Lower lobe of right lung (tissue), 2 donors: ENCODE measurements at regions not wholly inside any gene's neighbourhood (a gene's known extent, or its start where the extent isn't known, plus 50 kb on each side); places are given as distances from the start of the nearest gene placed in this dataset.
A peak's percentile ranks its signal among the peaks of the same experiment; 100 is the strongest.

Experiments used
- ATAC-seq, 2 donors: fragments of 200-7000 bp; cut with Tn5 transposase; one replicate each; pipeline ENCODE4 v1.9.1; 2020 to 2022; ENCODE audit warnings: mild to moderate bottlenecking in 2 of 2, moderate library complexity in 2 of 2
- DNase-seq: peaks from one replicate; pipeline ENCODE4 v3.0.0-alpha.2; 2020
- H3K27ac ChIP-seq: fragments of 200-600 bp; one replicate; pipeline ENCODE4 v1.8.0; 2022
- H3K27me3 ChIP-seq: fragments of 200-600 bp; one replicate; pipeline ENCODE4 v1.8.0; 2022; ENCODE audit warnings: low read depth
- H3K36me3 ChIP-seq: fragments of 200-600 bp; one replicate; pipeline ENCODE4 v1.8.0; 2022; ENCODE audit warnings: mild to moderate bottlenecking
- H3K4me1 ChIP-seq: fragments of 200-600 bp; one replicate; pipeline ENCODE4 v1.8.0; 2022
- H3K4me3 ChIP-seq: fragments of 200-600 bp; one replicate; pipeline ENCODE4 v1.8.0; 2022; ENCODE audit warnings: mild to moderate bottlenecking
- H3K9me3 ChIP-seq: fragments of 200-600 bp; one replicate; pipeline ENCODE4 v1.8.0; 2022
- intact Hi-C: fragments of 100-400 bp; cut with DNase I; formaldehyde crosslinking; loops from one replicate; pipeline ENCODE4 v1.11.0; 2022
- TF ChIP-seq, protein P1 (sequence below): fragments of 200-600 bp; IDR thresholded peaks from one replicate; pipeline ENCODE4 v1.8.0; 2022; ENCODE audit warnings: antibody characterized with exemption, mild to moderate bottlenecking
- donor health status: DM: no; HTN: yes; CAD: no; lungs with severe emphysema.

DNA sequence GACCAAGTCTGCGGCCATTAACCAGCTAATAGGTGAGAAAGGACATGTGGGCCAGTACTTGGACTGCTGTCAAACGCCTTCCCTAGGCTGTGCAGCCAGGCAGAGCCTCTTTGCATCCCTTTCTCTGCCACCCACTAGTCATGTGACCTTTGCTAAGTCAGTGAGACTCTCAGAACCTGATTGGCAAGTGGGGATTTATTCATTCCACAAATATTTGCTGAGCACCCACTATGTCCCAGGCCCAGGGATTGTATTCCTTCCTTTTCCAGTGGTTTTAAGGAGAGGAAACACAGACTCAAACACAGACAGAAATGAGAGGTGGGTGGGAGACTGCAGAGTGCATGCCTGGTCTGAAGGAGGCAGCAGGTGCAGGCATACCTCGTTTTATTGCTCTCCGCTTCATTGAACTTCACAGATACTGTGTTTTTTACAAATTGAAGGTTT lies 71.6 kb upstream of the GALNT10 start:
- DNase-seq: no peak
- no peaks in the 10 kb centered on the region for H3K36me3 ChIP-seq
- H3K4me3 ChIP-seq: no peak overlapping the region
- H3K27me3 ChIP-seq: no peaks in the 10 kb centered on the region
- intact Hi-C loops: no loop called here
- H3K4me1 ChIP-seq: no peaks in the 10 kb centered on the region
- H3K9me3 ChIP-seq: no peaks in the 10 kb centered on the region
- H3K27ac ChIP-seq: no peak overlapping the region
- peak in 1 of 2 donors; percentile 30 for ATAC-seq
- TF ChIP-seq, protein P1, sequence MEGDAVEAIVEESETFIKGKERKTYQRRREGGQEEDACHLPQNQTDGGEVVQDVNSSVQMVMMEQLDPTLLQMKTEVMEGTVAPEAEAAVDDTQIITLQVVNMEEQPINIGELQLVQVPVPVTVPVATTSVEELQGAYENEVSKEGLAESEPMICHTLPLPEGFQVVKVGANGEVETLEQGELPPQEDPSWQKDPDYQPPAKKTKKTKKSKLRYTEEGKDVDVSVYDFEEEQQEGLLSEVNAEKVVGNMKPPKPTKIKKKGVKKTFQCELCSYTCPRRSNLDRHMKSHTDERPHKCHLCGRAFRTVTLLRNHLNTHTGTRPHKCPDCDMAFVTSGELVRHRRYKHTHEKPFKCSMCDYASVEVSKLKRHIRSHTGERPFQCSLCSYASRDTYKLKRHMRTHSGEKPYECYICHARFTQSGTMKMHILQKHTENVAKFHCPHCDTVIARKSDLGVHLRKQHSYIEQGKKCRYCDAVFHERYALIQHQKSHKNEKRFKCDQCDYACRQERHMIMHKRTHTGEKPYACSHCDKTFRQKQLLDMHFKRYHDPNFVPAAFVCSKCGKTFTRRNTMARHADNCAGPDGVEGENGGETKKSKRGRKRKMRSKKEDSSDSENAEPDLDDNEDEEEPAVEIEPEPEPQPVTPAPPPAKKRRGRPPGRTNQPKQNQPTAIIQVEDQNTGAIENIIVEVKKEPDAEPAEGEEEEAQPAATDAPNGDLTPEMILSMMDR: no peak

DNA sequence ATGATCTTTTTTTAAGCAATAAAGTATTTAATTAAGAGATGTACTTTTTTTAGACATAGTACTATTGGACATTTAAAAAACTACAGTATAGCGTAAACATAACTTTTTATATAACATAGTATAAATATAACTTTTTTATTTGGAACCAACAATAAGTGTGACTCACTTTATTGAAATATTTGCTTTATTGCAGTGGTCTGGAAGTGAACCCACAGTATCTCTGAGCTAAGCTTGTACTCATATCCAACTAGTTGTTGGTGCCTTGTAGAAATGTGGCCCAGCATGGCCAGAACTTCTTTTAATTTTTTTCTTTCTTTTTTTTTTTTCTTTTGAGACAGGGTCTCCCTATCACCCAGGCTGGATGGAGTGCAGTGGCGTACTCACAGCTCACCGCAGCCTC lies 61.5 kb upstream of the GALNT10 start:
- Histone ChIP-seq H3K27ac (no peak overlapping the region), H3K4me1 (no peaks in the 10 kb centered on the region), H3K27me3 (no peaks in the 10 kb centered on the region), H3K9me3 (no peaks in the 10 kb centered on the region), H3K36me3 (no peaks in the 10 kb centered on the region), H3K4me3 (no peak overlapping the region)
- no peak for ATAC-seq
- intact Hi-C loops: no loop called here
- no peak for DNase-seq
- TF ChIP-seq, protein P1: no peak

DNA sequence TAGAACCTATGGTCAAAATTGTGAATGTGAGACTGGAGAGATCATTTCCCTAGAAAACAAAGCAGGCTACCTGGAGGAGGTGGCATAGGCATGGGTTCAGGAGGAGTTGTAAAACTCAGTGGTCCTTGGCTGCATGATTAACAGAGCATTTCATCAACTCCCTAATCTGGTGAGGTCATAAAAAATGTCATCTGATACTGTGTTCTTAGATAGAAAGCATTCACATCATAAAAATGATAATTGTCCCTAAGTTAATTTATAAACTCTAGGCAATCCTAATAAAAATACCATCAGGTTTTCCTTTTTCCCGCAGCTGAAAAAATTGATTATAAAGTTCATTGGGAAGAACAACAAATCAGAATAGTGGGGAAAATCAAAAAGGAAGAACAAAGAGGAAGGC lies 60.6 kb upstream of the GALNT10 start:
- intact Hi-C loops: no loop called here
- Histone ChIP-seq H3K36me3 (no peaks in the 10 kb centered on the region), H3K4me3 (no peak overlapping the region), H3K27me3 (no peaks in the 10 kb centered on the region), H3K9me3 (no peaks in the 10 kb centered on the region), H3K4me1 (no peaks in the 10 kb centered on the region), H3K27ac (no peak overlapping the region)
- ATAC-seq (no peak), DNase-seq (no peak)
- TF ChIP-seq, protein P1: no peak

DNA sequence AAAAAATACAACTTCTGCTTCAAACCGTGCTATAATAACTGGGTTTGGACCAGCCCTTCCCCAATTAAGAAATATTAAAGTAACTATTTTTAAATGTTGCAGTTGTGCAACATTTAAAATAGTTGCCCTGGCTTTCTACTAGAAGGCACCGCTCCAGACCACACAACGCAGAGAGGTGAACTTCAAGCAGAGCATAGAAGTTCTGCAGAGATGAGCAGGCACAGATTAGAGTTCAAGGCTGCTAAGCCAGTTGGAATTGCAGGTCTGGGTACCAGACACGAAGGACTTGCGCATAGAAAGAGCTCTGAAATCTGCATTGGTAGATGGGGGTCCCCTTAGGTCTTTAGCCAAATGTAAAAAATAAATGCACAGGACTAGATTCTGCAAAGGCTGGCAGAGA lies 58.7 kb upstream of the GALNT10 start:
- intact Hi-C loops: no loop called here
- Histone ChIP-seq H3K4me3 (no peak overlapping the region), H3K4me1 (no peaks in the 10 kb centered on the region), H3K27me3 (no peaks in the 10 kb centered on the region), H3K27ac (no peak overlapping the region), H3K9me3 (no peaks in the 10 kb centered on the region), H3K36me3 (no peaks in the 10 kb centered on the region)
- TF ChIP-seq, protein P1: no peak
- DNase-seq (no peak), ATAC-seq (no peak)

DNA sequence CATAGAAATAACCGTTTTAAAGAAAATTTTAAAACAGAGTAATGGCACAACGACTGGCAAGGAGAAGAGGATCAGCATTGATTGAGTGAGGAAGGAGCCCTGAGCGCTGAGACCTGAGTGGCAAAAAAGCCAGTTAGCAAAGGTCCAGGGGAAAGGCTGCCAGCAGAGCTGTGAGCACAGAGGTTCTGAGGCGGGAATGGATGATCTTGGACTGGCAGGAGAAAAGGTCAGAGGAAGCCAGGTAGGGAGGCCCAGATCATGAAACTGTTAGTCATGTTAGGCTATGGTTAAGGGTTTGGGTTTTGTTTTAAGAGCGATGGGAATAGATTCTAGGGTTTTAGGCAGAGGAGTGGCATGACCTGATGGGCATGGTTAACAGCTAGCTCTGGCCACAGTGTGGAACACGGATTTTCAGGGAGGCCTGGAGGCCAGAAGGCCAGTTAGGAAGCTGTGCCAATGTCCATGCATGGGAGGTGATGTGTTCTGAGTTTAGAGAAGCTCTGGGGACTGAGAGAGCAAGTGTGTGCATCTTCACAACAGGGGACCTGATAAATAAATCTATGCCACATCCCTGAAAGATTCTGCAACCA lies 57.7 kb upstream of the GALNT10 start:
- no peaks in the 10 kb centered on the region for H3K36me3 ChIP-seq
- H3K27ac ChIP-seq: no peak overlapping the region
- TF ChIP-seq, protein P1: no peak
- DNase-seq: no peak
- intact Hi-C loops: no loop called here
- no peaks in the 10 kb centered on the region for H3K4me1 ChIP-seq
- H3K9me3 ChIP-seq: no peaks in the 10 kb centered on the region
- no peak for ATAC-seq
- H3K4me3 ChIP-seq: no peak overlapping the region
- no peaks in the 10 kb centered on the region for H3K27me3 ChIP-seq
